Stimulated activated CD8-positive, alpha-beta memory T cell treated with anti-CD3 and anti-CD28 coated beads, Interleukin-15, amount 100 ng/mL, for 48 hours (primary cell): ENCODE measurements at regions not wholly inside any gene's neighbourhood (a gene's known extent, or its start where the extent isn't known, plus 50 kb on each side); places are given as distances from the start of the nearest gene placed in this dataset.
"Not testable (repeated sequence)": the region's sequence is repeated elsewhere in the genome, so short reads cannot be mapped to it uniquely, and the experiment has no call there.

Source experiments
- DNase-seq, 2 donors: peaks; one replicate each; pipeline ENCODE4 v3.0.0-alpha.2; 2020; ENCODE audit warnings: low read depth in 2 of 2

DNA sequence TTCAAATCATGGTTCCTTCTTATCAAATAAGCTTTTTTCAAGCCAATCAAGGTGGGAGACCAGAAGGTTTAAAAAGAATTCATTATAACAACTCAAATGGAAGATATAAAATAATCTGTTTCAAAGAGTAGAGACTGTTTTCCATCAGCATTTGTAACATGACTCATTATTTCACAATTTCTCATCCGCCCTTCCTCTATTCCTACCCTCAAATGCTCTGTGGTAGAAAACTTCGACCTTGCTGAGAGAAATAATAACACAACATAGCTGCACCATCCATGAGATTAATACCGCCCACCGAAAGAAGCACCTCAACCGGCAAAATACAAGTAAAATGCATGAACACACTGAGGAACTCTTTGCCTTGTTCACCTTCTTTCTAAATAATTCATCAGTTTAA, 2039.2 kb upstream of the CELF4 start:
- DNase-seq, result no peak

DNA sequence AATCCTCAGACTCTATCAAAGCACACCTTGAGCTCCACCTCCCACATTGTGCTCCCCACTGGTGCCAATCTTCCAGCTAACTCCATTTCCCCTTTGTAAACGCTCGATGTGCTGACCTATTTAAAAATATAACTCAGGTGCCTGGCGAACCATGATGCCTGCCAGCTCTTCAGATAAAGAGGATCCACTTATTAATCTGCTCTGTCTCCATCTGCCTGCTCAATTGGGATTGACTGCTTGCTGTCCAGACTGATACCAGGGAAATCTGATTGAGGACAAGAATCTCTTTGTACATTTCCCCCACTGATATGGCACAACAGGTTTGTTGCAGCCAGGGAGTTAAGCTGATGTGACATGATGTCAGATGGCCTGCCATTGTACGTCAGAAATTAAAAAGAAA, 2036.5 kb upstream of the CELF4 start:
- no peak for DNase-seq

DNA sequence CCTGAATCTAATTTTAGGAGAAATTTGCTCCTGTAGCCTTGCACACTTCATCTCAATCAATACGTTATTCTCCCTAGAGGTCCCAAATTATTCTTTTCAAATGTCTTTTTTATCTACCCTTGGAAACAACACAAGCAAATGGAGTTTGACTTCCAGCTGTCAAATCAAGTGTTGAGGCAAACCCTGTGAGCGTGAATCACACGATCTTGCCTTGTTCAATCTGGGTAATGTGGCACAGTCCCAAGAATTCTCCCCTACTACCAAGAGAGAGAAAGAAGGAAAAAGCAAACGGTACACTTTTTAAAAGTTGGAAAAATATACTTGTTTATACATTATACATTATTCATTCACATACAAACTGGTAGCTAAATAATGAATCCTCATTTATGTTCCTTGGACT, 2035.3 kb upstream of the CELF4 start:
- no peak for DNase-seq

DNA sequence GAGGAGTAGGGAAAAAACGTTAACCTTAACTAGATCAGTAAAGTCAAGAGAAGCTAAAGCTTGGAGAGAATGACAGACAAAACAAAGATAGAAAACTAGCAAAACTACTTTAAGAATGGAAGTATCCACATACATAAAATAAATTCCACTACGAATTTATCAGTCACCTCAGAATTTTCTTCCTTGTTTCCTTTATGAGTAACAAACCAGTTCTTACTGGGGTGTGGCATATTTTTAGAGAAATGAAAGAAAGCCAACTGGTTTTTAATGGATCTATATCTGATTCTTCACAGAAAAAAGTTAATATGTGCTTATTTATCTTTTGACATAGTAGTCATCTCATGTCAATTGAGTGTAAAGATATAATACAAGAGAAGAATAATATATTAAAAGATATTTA, 2033.7 kb upstream of the CELF4 start:
- DNase-seq, result no peak

DNA sequence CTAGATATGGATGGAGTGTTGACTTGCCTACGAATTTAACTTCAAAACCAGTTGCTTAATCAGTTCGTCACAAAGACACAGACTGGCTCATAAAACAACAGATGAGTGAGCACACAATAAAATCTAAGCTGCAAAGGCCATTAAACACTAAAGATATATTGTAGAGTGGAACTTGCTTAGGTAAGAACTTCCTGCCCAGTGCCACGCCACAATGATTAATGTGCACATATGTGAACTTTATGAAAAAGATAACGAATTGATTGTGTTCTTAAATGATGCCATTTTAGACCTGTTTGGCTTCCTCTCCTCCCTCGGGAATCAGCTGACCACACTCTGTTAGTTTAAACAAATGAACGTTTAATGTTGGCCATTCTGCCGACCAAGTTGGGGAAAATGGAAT, 2031.3 kb upstream of the CELF4 start:
- no peak for DNase-seq

DNA sequence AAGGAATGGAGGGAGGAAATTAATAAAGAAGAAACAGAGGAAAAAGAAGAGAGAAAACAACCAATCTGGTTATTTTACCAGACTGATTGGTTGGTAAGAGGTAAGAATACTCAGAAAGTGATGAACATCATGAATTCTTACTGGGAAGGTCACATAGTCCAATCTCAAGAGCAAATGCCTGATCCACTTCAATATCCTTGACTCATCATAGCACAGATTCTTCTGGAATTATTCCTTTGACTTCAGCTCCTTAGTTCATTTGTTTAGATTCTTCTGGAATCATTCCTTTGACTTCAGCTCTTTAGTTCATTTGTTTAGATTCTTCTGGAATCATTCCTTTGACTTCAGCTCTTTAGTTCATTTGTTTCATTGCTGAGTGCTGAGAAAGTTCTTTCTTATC, 2030.6 kb upstream of the CELF4 start:
- DNase-seq, result no peak

DNA sequence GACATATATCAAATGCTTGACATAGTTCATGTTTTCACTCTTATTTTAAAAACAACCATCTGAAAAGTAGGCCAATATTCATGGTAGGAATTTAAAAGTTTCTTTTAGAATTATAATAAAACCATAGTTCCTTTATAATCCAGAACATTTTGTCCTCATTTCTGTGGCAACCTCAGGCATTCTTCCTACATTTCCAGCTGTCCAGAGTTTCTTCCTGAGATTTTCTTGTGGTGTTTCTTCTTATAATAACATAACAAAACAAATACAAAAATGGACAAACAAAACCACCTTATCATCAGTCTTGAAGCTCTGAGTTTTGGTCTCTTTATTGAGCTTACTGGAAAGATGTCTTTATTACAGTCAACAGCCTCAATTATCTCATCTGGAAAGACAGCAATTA, 2028.6 kb upstream of the CELF4 start:
- DNase-seq, result no peak

DNA sequence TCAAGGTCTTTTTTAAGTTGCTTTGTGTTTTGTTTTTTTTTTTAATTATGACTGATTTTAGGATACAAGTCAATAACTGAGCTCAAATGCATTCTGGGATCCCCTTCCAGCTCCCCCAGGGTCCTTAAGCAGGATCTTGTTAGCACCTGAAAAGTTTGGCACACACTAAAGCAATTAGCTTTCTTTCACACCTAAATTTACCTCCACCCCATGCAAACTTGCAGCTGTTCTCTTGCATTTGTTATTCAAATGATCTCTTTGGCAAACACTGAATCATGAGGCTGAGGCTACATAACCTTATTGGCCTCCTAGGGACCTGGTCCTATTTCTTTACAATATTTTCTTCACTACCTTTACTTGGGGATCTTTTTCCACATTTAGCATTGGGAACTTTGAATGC, 2026.1 kb upstream of the CELF4 start:
- DNase-seq, result no peak

DNA sequence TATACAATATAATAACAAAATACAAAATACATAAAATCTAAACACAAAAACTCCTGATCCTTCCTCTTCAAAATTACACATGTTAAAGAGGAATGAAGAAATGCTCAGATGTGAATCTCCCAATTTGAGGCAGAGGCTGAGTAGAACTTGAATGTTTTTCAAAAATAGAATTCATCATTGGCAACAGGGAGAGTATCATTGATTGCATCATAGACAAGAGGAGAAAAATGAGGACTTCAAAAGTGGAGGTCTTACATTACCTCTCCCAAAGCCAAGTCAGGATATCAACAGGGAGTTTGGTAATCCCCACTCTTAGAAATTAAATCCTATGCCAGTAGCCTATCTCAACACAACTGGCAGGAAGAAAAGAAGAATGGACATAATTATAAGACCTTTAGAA, 2023.9 kb upstream of the CELF4 start:
- DNase-seq, result no peak

DNA sequence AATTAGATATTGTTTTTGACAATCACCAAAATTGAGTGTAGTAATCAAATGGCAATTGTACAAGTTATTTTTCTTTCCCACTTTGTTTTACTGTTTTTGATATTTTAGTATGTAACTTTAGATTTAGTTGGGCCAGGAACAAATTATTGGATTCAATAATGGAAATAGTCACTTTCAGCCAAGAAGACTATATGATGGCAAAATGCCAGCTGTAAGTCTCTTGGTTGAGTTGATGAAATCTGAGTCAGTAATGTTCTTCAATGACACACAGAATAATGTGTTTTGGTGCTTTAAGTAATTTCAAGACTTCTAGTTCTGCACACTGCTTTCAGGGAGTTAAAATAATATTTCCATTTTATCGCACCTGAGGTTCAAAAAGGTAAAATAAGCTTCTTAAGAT, 2022.0 kb upstream of the CELF4 start:
- no peak for DNase-seq

DNA sequence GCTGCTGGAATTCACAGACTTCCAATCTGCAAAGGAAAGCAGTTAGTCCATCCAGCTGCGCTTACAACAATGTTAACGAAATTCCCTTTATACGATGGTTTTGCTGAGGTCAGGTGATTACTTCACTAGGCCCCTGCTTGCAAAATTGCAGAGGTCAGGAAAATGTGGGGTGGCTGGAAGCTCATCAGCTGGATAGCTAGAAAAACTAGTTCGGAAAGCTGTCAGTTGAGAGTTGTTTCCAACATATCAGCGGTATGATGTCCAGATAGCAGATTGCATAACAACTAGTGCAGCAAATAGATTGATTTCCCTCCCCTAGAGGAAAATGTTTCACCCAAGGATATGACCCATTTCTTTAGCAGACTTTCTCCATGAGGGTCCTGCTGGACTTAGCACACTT, 2021.1 kb upstream of the CELF4 start:
- no peak for DNase-seq

DNA sequence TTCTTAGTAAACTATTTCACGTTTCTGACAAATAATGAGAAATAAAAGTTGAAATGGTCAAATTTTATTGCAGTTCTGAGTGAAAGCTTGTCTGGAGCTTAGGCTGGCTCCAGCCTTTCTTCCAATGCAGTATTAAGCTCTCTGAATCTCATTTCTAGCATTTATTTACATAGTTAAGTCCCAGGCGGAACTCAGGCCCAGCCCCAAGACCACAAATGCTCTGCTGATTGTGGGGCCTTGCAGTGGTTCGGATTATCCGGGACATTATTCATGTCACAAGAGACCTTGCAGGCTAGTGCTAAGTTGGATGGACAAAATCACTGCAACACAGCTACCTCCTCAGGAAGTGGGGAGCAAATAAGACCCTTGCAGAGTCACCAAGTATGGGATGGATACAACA, 2009.3 kb upstream of the CELF4 start:
- no peak for DNase-seq

DNA sequence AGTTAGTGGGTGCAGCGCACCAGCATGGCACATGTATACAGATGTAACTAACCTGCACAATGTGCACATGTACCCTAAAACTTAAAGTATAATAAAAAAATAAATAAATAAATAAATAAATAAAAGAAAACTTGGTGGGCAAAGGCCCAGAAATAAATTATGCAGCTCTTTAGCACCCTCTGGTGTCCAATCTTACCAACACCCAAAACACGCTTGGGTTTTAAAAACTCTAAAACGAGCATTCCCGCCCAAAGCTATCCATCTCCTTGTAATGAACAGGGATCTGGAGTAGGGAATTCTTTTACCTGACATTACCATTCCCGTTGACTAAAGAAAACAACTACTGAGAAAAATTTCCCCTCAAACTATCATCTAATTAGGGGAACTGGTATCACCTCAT, 2005.9 kb upstream of the CELF4 start:
- DNase-seq, result no peak

DNA sequence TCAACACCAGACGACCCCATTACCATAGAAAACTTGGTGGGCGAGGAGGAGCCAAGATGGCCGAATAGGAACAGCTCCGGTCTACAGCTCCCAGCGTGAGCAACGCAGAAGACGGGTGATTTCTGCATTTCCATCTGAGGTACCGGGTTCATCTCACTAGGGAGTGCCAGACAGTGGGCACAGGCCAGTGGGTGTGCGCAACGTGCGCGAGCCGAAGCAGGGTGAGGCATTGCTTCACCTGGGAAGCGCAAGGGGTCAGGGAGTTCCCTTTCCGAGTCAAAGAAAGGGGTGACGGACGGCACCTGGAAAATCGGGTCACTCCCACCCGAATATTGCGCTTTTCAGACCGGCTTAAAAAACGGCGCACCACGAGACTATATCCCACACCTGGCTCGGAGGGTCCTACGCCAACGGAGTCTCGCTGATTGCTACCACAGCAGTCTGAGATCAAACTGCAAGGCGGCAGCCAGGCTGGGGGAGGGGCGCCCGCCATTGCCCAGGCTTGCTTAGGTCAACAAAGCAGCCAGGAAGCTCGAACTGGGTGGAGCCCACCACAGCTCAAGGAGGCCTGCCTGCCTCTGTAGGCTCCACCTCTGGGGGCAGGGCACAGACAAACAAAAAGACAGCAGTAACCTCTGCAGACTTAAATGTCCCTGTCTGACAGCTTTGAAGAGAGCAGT, 2000.1 kb upstream of the CELF4 start:
- DNase-seq, result not testable (repeated sequence)

DNA sequence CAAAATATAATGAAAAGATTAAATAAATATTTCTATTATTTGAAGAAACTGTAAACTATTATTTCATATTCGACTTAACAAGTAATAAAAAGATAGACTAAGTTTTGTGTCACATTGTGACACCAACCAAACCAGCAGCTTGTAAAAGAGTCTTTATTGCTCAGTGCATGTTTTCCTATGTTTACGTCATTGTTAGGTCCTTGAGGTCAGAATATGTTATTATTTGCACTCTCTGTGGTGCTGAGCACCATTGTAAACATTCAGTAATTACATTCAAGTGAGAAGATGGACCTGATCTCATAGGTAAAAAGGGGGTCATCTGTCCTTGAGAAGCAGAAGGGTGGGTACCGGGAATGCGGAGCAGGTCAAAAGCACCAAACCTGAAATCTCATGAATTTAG, 1999.1 kb upstream of the CELF4 start:
- no peak for DNase-seq

DNA sequence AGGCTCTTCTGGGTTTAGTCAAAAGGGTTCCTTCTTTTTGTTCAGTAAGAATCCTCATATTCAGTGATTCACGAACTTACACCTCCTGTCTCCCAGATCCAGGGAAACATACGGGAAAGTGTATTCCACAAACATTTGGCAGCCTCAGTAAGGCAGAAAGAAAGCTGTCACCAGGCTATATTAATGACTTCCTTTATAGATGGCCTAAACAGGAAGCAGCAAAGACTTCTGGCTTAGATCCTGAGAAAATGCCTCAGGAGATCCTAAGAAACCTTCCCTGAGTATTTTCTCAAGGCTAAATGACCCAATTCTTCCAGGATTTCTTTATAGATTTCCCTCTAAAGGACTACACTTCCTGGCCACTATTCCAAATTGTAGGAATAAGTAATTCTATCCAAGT, 1995.5 kb upstream of the CELF4 start:
- DNase-seq, result no peak

DNA sequence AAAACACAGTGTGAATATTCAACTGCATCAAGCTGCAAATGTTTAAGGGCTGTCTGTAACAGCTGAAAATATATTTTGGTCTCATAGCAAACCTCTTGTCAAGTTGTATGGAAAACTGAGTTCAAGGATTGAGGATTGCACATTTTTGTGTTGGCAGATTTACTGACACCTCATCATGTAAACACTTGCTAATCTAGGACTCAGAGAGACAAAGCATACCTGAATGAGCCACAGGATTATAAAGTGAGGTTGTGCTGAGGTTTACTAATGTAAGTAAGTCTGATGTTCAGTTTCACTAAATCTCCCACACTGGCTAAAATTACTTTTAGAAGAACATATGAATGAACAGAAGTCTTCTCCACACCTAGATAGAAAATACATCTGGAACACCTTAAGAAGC, 1993.1 kb upstream of the CELF4 start:
- no peak for DNase-seq

DNA sequence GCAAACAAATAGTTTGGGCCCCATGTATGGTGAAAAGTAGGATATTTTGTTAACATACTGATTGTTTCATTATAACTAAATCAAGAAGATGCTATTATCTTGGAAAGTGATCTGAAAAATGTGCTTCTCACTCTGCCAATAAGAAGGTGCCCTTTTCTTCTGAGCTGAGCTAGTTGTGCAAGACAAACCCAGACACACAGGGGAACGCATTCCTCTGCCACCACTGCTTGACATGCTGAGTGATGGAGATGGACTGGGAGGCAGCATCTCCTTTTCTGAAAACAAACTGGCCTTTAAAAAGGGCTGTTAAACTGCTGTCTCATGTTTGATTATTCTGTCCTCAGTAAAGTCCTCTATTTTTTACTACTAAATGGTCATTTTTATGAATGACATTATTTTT, 1989.9 kb upstream of the CELF4 start:
- DNase-seq, result no peak

DNA sequence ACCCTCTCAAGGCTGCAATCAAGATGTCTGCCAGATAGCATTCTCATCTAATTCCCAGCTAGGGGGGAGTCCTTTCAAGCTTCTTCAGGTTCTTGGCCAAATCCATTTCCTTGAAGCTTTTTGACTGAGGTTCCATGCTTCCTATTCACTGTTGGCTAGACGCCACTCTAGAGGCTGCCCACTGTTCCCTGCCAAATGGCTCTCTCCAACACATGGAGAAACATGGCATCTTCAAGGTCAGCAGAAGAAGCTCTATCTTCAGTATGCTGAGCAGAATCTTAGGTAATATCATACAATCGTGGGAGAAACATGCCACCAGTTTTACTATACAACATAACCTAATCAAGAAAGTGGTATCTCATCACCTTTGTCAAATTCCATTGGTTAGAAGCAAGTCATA, 1985.1 kb upstream of the CELF4 start:
- no peak for DNase-seq

DNA sequence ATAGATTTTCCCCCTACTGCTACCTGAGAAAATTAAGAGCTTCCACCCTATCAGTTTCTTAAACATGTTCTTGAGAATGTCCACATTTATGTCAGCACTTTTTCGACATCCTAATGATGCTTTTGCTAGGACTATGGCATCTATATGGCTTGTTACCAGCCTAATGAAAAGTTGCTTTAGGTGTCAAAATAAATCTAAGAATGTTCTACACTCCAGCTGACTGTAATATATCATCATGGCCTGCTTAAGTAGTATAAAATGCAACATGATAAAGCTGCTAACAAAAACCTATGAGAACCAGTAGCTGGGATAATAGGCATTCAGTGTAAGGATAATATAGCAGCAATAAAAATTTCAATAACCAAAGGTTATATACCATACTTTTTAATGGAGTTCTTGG, 1983.5 kb upstream of the CELF4 start:
- no peak for DNase-seq

DNA sequence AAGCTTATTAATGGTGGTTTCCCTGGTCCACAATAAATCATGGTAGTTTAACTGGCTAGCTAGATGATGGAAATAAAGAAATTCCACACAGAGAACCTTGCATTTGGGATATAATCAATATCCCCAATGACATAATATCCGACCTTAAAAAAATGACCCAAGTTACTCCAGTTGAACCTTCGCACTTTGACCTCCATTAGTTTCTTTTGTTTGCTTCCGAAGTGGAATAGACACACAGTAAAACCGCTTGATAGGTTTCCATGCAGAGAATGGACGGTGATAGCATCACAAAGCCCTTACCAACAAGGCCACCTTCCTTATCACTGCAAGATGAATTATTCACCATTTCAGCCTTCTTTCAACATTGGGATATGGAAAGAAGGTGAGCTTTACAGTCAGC, 1966.1 kb upstream of the CELF4 start:
- no peak for DNase-seq

DNA sequence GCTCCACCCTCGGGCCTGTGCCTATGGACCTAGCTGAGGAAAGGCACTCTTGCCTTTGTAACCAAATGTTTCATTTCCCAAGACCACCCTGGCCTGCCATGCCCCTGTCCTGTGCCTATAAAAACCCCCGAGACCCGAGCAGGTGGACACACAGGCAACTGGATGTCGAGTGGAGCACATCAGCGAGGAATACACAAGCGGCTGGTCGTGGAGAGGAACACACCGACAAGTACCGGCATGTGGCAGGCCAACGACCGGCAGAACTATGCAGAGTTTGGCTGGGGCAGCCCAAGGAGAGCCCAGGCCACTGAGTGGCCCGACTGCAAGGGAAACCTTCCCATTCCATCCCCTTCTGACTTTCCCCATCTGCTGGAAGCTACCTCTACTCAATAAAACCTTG, 1963.8 kb upstream of the CELF4 start:
- no peak for DNase-seq

DNA sequence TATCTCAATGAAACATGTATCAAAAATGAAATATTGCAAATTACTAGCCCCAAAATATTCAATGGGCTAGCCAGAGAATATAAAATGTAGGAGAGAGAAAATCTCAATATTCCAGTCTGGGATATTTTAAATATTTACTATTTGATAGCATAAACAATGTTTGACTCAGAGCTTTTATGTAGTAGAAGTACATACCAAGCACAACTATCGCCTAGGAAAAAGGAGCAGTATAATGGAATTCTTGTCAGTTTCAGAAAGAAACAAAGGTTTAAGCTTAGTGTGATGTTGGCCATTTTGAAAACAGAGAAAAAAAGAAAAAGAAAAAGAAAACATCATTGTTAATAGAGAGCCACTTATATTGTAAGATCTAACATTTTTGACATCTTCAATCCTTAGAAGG, 1961.9 kb upstream of the CELF4 start:
- DNase-seq, result no peak

DNA sequence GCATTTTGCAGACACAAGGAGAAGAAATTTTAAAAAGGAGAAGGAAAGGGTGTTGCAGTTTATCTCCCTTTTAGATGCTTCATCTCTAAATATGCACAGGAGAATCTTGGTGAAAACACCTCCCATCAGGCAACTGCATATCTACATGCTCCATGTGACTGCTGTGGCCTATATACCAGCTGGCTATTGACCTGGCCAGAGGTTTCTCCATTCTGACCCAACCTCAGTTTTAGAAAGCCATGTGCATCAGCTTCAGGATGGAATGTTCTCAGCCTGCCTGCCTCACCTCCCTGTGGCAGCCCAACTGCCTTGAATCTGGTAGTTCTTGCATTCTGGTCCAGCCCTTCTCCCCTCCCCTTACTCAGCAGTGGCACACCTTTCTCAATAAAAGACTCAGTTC, 1958.8 kb upstream of the CELF4 start:
- no peak for DNase-seq

DNA sequence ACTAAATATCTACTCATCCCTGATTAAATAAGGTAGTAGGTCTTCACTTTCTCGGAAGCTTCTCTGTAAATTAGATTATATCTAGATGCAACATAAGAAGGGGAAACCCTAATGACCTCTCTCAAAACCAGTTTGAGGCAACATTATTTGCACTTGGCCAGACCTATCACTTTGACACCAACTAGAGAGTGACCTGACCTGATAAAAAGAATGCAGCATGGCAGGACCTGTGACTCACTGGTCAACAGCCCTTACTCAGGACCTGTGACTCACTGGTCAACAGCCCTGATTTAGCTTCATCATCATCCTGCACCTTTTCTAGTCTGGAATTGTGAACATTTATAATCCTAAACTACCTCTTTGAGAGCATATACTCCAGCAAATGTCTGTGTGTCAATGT, 1957.7 kb upstream of the CELF4 start:
- DNase-seq, result no peak
